Fibroblast of villous mesenchyme (primary cell): ENCODE measurements at regions not wholly inside any gene's neighbourhood (a gene's known extent, or its start where the extent isn't known, plus 50 kb on each side); places are given as distances from the start of the nearest gene placed in this dataset.

ENCODE experiments used
- DNase-seq: peaks from one replicate; pipeline ENCODE4 v3.0.0-alpha.2; 2010; ENCODE audit warnings: low read depth
- H3K4me3 ChIP-seq: 2 replicates; pipeline ENCODE4 v1.5.1; 2011; ENCODE audit warnings: low read depth, mild to moderate bottlenecking, low read length
- TF ChIP-seq, protein P1 (sequence below): IDR thresholded peaks from 2 replicates; pipeline ENCODE4 v1.5.1; 2012; ENCODE audit warnings: low read depth, mild to moderate bottlenecking, low read length; ENCODE audit not compliant: insufficient read depth

DNA sequence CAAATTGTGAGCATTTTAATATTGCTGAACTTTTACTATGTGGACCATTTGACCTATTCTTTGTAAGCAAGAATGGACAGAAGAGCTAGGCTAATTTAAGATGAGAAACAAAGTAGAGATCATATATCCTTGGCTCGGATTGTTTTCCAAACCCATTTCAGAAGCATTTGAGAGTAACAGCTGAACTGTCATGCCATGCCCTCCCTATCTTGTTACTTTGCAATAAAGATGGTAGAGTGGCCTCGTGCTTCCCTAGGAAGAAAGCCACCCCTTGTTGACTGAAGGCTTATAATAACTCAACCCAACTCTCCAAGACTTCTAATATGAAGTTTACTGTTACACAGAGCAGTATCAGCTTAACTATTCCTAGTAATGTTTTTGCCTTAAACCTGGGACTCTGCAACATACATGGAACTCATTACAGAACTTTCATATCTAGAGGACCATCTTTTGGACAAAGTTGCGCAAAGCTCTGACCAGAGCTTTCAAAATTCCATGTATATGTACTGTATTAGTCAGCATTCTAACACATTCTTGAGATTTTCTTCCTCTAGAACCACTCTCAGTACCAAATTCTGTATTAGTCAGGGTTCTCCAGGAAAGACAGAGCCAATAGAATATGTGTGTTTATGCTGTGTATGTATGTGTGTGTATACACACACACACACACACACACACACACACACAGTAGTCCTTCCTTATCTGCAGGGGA is 68.7 kb downstream of the ADAMTS1 start:
- peak; percentile 80 for DNase-seq
- TF ChIP-seq, protein P1, sequence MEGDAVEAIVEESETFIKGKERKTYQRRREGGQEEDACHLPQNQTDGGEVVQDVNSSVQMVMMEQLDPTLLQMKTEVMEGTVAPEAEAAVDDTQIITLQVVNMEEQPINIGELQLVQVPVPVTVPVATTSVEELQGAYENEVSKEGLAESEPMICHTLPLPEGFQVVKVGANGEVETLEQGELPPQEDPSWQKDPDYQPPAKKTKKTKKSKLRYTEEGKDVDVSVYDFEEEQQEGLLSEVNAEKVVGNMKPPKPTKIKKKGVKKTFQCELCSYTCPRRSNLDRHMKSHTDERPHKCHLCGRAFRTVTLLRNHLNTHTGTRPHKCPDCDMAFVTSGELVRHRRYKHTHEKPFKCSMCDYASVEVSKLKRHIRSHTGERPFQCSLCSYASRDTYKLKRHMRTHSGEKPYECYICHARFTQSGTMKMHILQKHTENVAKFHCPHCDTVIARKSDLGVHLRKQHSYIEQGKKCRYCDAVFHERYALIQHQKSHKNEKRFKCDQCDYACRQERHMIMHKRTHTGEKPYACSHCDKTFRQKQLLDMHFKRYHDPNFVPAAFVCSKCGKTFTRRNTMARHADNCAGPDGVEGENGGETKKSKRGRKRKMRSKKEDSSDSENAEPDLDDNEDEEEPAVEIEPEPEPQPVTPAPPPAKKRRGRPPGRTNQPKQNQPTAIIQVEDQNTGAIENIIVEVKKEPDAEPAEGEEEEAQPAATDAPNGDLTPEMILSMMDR: no peak
- no peak overlapping the region for H3K4me3 ChIP-seq

DNA sequence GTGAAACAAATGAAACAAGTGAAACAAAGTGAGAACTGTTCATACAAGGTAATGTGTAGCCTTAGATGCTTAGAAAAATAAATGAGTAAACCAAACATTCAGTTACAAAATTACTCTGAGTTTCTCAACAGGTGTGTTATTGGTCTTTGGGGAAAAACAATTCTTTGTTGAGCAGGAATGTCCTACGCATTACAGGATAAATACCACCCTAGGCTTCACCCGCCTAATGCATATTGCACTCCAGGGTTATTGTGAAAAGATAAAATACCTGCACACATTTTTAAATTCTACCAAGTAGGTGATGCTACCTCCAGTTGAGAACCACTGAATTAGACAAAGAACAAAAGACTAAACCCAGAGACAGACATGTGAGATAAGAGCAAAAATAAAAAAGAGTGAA is 72.2 kb downstream of the ADAMTS1 start:
- DNase-seq: no peak
- TF ChIP-seq, protein P1: no peak

DNA sequence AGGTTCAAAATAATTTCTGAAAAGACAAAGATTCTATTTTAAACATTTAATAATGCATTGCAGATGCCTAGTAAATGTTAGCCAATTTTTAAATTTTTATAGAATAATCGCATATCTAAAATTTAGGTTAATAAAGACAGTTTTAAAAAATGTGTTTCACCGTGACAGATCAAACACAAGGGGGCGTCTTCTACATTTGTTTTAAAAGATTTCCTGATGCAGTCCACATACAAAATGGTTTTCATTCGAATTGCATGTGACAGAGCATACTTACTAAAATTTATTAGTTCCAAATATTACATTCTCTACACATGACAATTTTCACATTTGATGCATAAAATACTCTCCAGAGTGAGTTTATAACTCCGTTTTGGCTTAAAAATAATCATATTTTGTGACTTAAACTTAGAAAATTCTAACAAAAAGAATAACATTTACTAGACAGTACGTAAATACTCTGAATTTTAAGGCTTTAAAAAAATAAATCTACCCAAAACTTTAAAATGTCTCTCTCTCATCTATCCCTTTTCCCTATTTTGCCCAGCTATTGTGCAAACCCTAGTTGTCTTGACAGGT is 75.5 kb downstream of the ADAMTS1 start:
- TF ChIP-seq, protein P1: peak; percentile 59
- no peak overlapping the region for H3K4me3 ChIP-seq
- DNase-seq: peak; percentile 82

More for the DNA sequence above, 72.2 kb downstream of the ADAMTS1 start:
- no peak overlapping the region for H3K4me3 ChIP-seq

DNA sequence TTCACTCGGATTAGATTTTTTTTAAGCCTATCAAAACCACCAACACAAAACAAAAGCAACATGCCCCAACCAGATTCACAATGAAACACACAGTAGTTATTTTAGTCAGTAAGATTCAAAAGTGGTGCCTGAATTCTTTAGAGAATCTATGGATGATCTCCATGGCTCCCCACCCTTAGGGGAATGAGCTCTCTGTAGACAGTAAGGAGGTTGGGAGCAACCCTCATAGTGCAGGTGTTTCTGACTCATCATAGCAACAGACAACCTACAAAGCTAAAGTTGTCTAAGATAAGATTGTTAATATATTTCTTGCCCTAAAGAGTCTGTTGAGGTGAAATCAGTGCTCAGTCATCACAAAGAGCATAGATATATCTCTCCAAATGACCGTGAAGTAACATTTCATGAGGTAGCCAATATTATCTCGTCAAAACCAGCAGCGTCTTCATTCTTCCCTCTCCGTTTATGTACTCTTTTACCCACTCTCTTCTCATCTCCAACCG is 78.3 kb downstream of the ADAMTS1 start:
- no peak for DNase-seq
- TF ChIP-seq, protein P1: no peak
- no peak overlapping the region for H3K4me3 ChIP-seq

DNA sequence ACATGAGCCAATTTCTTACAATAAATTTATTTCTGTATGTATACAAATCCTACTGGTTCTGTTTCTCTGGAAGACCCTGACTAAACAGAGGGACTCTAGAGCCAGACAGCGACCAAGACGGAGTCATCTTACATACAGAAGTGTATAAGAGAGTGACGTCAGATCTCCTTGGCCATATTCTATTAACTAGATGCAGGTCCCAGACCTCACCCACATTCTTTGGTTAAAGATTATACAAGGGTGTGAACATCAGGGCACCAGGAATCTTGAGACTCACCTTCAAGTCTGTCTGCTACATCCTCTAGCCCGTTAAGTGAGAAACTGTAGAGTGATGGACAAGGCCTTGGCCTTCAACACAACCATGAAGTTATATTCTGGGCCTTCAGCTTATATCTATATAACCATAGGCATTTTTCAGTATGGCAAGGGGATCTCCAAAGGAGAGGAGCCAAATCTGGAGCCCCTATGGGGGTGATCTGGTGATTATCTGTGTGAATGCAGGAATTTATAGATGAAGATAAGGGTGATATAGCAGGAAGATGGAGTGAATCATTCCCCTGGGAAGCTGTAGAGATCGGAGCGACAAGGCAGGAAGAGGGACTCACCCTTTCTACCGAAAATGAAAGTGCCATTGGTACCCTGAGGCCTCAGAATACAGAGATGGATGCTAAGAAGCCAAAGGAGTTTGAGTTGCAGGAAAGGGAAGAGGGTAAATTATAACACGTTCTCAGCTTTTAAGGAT is 83.9 kb downstream of the ADAMTS1 start:
- DNase-seq: no peak
- TF ChIP-seq, protein P1: no peak
- no peak overlapping the region for H3K4me3 ChIP-seq

DNA sequence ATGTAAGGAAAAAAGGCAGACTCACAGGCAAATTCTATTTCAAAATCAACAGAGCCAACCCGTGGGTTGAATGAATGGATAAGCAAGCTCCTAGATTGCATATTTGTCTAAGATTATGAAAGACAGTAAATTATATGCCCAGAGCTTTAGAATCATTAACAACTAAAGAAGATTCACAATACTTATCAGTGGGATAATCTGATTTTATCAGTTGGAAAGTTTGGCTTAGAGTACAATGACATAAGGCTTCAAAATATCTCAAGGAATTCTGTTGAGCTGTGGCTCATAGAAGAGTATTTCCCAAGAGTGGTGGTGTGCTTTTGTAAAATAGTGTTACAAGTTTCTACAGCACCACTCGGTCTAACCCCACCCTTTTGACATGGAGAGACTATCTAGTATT is 85.5 kb downstream of the ADAMTS1 start:
- no peak for DNase-seq
- TF ChIP-seq, protein P1: no peak
- H3K4me3 ChIP-seq: no peak overlapping the region
